HepG2 (cell line): ENCODE measurements at regions not wholly inside any gene's neighbourhood (a gene's known extent, or its start where the extent isn't known, plus 50 kb on each side); places are given as distances from the start of the nearest gene placed in this dataset.

Experiments used
- ATAC-seq: fragments of 200-7000 bp; cut with Tn5 transposase; 3 replicates; pipeline ENCODE4 v1.9.1; 2020; ENCODE audit warnings: mild to moderate bottlenecking, moderate library complexity
- BruUV-seq: library from RNA; stranded (reverse); fragments of 400-500 nt; replicated peaks from 2 replicates; lab custom pipeline; 2021; lab: Mats Ljungman, UMichigan
- CTCF ChIA-PET: fragments of 300-600 bp; formaldehyde crosslinking; extraction: SDS; loops from one replicate; lab custom pipeline; 2021; ENCODE audit warnings: low total read pairs, inconsistent platforms, low intra/inter-chr PET ratio; lab: Yijun Ruan, JAX
- POLR2A ChIA-PET: fragments of 350-600 bp; sonication (Branson Sonifier 250); formaldehyde crosslinking; loops from one replicate; lab custom pipeline; 2020; ENCODE audit warnings: antibody characterized with exemption, inconsistent platforms; lab: Yijun Ruan, JAX
- DNase-seq: peaks from one replicate; pipeline ENCODE4 v3.0.0-alpha.2; 2015; ENCODE audit warnings: low spot score
- FAIRE-seq: peaks from 3 replicates; lab custom pipeline; 2011; peaks lifted over from hg19 to GRCh38; lab: Jason Lieb, UNC
- H2AFZ ChIP-seq: one replicate; pipeline ENCODE4 v1.6.1; 2011; ENCODE audit warnings: low read length, inconsistent platforms
- H3K27ac ChIP-seq: fragments of 300-600 bp; 3 replicates; pipeline ENCODE4 v1.8.0; 2011; ENCODE audit warnings: mixed run types, mild to moderate bottlenecking, mixed read lengths, low read length, inconsistent platforms; ENCODE audit not compliant: insufficient read depth; ENCODE audit errors: extremely low read length
- H3K27me3 ChIP-seq, 2 experiments: fragments of 200-600 bp in 1 of 2; 2 replicates in 1 of 2; 3 replicates in 1 of 2; pipeline versions ENCODE4 v1.6.0 to v1.8.0; 2011; ENCODE audit warnings: low read length in 2 of 2, mild to moderate bottlenecking in 2 of 2, moderate library complexity in 2 of 2, inconsistent platforms in 1 of 2; ENCODE audit not compliant: insufficient read depth in 2 of 2, control insufficient read depth in 1 of 2
- H3K36me3 ChIP-seq, 2 experiments: fragments of 200-600 bp in 1 of 2; replicated peaks in 1 of 2; 2 replicates in 1 of 2; 3 replicates in 1 of 2; pipeline versions ENCODE4 v1.5.1 to v1.8.0; 2011; ENCODE audit warnings: low read length in 2 of 2, inconsistent platforms in 1 of 2; ENCODE audit not compliant: insufficient read depth in 2 of 2, control insufficient read depth in 1 of 2
- H3K4me1 ChIP-seq: 2 replicates; pipeline ENCODE4 v1.5.1; 2012; ENCODE audit warnings: low read length, inconsistent platforms; ENCODE audit not compliant: insufficient read depth
- H3K4me2 ChIP-seq: 2 replicates; pipeline ENCODE4 v1.6.0; 2011; ENCODE audit warnings: low read depth, low read length, inconsistent platforms
- H3K4me3 ChIP-seq, 3 experiments: fragments of 200-600 bp in 1 of 3; sonication (generic), shearing (Covaris generic) in 1 of 3; replicated peaks in 1 of 3; 2 replicates each; pipeline ENCODE4 v1.5.1; 2011 to 2016; ENCODE audit warnings: low read length in 3 of 3, inconsistent platforms in 2 of 3, low read depth in 2 of 3, mild to moderate bottlenecking in 2 of 3, control low read depth in 1 of 3, mixed read lengths in 1 of 3; ENCODE audit not compliant: insufficient read depth in 1 of 3
- H3K79me2 ChIP-seq: one replicate; pipeline ENCODE4 v1.6.1; 2011; ENCODE audit warnings: low read length, inconsistent platforms; ENCODE audit not compliant: insufficient read depth
- H3K9ac ChIP-seq: 2 replicates; pipeline ENCODE4 v1.6.0; 2011; ENCODE audit warnings: mild to moderate bottlenecking, low read depth, low read length, inconsistent platforms; ENCODE audit not compliant: insufficient read depth
- H3K9me3 ChIP-seq: 2 replicates; pipeline ENCODE4 v1.5.1; 2012; ENCODE audit warnings: mild to moderate bottlenecking, low read length
- H4K20me1 ChIP-seq: 2 replicates; pipeline ENCODE4 v1.6.0; 2011; ENCODE audit warnings: inconsistent platforms, mild to moderate bottlenecking, low read length, moderate library complexity; ENCODE audit not compliant: insufficient read depth
- CBFB ChIP-seq: sonication (generic); formaldehyde crosslinking; IDR thresholded peaks from 2 replicates; pipeline ENCODE4 v1.4.0; 2020; ENCODE audit warnings: missing genetic modification reagents
- CREM ChIP-seq, 2 experiments: sonication (generic) in 1 of 2; formaldehyde crosslinking in 1 of 2; IDR thresholded peaks; 2 replicates each; pipeline versions ENCODE4 v1.4.0 to v1.6.1; 2016 to 2020; ENCODE audit warnings: antibody characterized with exemption in 1 of 2, mild to moderate bottlenecking in 1 of 2, missing genetic modification reagents in 1 of 2
- ERF ChIP-seq: IDR thresholded peaks from 2 replicates; pipeline ENCODE4 v1.6.1; 2018; ENCODE audit warnings: missing biosample characterization, missing genetic modification reagents
- GABPB1 ChIP-seq: IDR thresholded peaks from 2 replicates; pipeline ENCODE4 v1.6.1; 2016; ENCODE audit warnings: mild to moderate bottlenecking, missing genetic modification reagents, moderate library complexity, missing compliant biosample characterization
- KDM5A ChIP-seq: fragments of 200-600 bp; sonication (generic); IDR thresholded peaks from 2 replicates; pipeline ENCODE4 v1.7.0; 2018; ENCODE audit warnings: antibody characterized with exemption, mild to moderate bottlenecking, low read length, borderline replicate concordance
- NFATC3 ChIP-seq: sonication (generic); formaldehyde crosslinking; IDR thresholded peaks from 2 replicates; pipeline ENCODE4 v1.5.1; 2020; ENCODE audit warnings: mild to moderate bottlenecking, missing genetic modification reagents
- RELA ChIP-seq: sonication (generic); formaldehyde crosslinking; IDR thresholded peaks from 2 replicates; pipeline ENCODE4 v1.4.0; 2020; ENCODE audit warnings: missing genetic modification reagents
- TOPORS ChIP-seq: sonication (generic); formaldehyde crosslinking; IDR thresholded peaks from 2 replicates; pipeline ENCODE4 v1.8.0; 2023; ENCODE audit warnings: mild to moderate bottlenecking, missing genetic modification reagents
- ZFP82 ChIP-seq: sonication (generic); formaldehyde crosslinking; IDR thresholded peaks from 2 replicates; pipeline ENCODE4 v1.5.1; 2020; ENCODE audit warnings: mild to moderate bottlenecking, missing genetic modification reagents, borderline replicate concordance
- ZFY ChIP-seq: sonication (generic); formaldehyde crosslinking; IDR thresholded peaks from 2 replicates; pipeline ENCODE4 v1.4.0; 2020; ENCODE audit warnings: missing genetic modification reagents
- ZNF816 ChIP-seq: sonication (generic); formaldehyde crosslinking; IDR thresholded peaks from 2 replicates; pipeline ENCODE4 v1.8.0; 2022; ENCODE audit warnings: missing genetic modification reagents, mild to moderate bottlenecking, borderline replicate concordance
- WGBS: methylation state at CpG from one replicate; pipeline ENCODE4 v1.1.6; 2017; ENCODE audit warnings: low lambda C conversion rate; 5-methylcytosine and 5-hydroxymethylcytosine counted together
- in situ Hi-C: cut with HindIII; loops from 2 replicates; pipeline ENCODE4 v1.10.0; 2017; ENCODE audit warnings: low pct_unique_long_range_greater_than_20kb; ENCODE audit not compliant: extremely low pct_ligation_motif_present
- intact Hi-C: fragments of 100-400 bp; cut with micrococcal nuclease; formaldehyde crosslinking; loops from one replicate; pipeline ENCODE4 v1.10.0; 2022; ENCODE audit not compliant: unreplicated experiment
- TF ChIP-seq, protein P1 (sequence below): sonication (generic); formaldehyde crosslinking; IDR thresholded peaks from 2 replicates; pipeline ENCODE4 v1.4.0; 2020; ENCODE audit warnings: missing genetic modification reagents
- TF ChIP-seq, protein P2 (sequence below): sonication (generic); formaldehyde crosslinking; IDR thresholded peaks from 2 replicates; pipeline ENCODE4 v1.5.0; 2020; ENCODE audit warnings: missing genetic modification reagents, mild to moderate bottlenecking, borderline replicate concordance
- TF ChIP-seq, protein P3 (sequence below): sonication (generic); formaldehyde crosslinking; IDR thresholded peaks from 2 replicates; pipeline ENCODE4 v1.8.1; 2023; ENCODE audit warnings: mild to moderate bottlenecking, missing genetic modification reagents
- TF ChIP-seq, protein P4 (sequence below): sonication (generic); formaldehyde crosslinking; IDR thresholded peaks from 2 replicates; pipeline ENCODE4 v1.4.0; 2020; ENCODE audit warnings: missing genetic modification reagents, borderline replicate concordance

DNA sequence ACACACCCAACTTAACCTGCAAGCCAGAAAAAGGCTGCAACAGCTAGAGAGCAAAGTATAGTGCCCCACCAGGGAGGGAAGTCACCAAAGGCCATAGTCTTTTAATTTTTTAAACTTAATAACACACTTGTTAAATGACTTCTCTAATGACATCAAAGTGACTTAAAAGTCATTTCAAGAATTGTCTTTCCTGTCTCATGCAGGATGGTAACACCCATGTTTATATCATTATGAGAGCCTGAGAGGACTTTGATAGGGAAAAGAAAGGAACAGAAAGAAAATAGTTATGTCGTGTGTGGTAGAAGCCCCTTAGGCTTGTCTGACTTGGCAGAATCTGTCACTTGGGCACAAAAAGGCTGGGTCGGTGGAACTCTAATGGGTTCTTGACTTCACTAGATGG lies 57.9 kb upstream of the C2CD4B start:
- Histone ChIP-seq H3K4me2 (no peak overlapping the region), H4K20me1 (no peaks in the 10 kb centered on the region), H3K9me3 (no peaks in the 10 kb centered on the region), H3K27me3 (peaks cover 0 to 25% of the 10 kb centered on the region in 2 experiments; a peak in 3 of 5 replicates), H3K4me3 (no peak overlapping the region), H3K79me2 (no peaks in the 10 kb centered on the region), H3K9ac (no peak overlapping the region), H2AFZ (no peak overlapping the region), H3K36me3 (no peaks in the 10 kb centered on the region), H3K4me1 (no peaks in the 10 kb centered on the region), H3K27ac (no peak overlapping the region)
- ChIA-PET POLR2A (no interaction called here), CTCF (no interaction called here)
- DNase-seq: no peak
- ATAC-seq: no peak
- no TSS peak for BruUV-seq
- no peak for FAIRE-seq
- in situ Hi-C loops (no loop called here), intact Hi-C loops (no loop called here)
- WGBS: 21% methylated on average over 2 of the region's 2 CpGs
- TF ChIP-seq ZNF816 (no peak), KDM5A (no peak), CBFB (CRISPR knock-in tag) (no peak), TOPORS (no peak), CREM (IDR thresholded peaks at IDR 0.05) (no peak), CREM (CRISPR knock-in tag; IDR thresholded peaks at IDR 0.05) (no peak), NFATC3 (CRISPR knock-in tag) (no peak), ZFP82 (no peak), ZFY (CRISPR knock-in tag) (no peak), ERF (CRISPR knock-in tag) (no peak), GABPB1 (CRISPR knock-in tag) (no peak), RELA (CRISPR knock-in tag) (no peak)
- TF ChIP-seq, protein P1, sequence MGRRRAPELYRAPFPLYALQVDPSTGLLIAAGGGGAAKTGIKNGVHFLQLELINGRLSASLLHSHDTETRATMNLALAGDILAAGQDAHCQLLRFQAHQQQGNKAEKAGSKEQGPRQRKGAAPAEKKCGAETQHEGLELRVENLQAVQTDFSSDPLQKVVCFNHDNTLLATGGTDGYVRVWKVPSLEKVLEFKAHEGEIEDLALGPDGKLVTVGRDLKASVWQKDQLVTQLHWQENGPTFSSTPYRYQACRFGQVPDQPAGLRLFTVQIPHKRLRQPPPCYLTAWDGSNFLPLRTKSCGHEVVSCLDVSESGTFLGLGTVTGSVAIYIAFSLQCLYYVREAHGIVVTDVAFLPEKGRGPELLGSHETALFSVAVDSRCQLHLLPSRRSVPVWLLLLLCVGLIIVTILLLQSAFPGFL (CRISPR knock-in tag): no peak
- TF ChIP-seq, protein P2, sequence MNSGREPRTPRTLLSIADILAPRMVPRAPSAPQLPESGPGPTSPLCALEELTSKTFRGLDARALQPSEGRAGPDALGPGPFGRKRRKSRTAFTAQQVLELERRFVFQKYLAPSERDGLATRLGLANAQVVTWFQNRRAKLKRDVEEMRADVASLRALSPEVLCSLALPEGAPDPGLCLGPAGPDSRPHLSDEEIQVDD: no peak
- TF ChIP-seq, protein P3, sequence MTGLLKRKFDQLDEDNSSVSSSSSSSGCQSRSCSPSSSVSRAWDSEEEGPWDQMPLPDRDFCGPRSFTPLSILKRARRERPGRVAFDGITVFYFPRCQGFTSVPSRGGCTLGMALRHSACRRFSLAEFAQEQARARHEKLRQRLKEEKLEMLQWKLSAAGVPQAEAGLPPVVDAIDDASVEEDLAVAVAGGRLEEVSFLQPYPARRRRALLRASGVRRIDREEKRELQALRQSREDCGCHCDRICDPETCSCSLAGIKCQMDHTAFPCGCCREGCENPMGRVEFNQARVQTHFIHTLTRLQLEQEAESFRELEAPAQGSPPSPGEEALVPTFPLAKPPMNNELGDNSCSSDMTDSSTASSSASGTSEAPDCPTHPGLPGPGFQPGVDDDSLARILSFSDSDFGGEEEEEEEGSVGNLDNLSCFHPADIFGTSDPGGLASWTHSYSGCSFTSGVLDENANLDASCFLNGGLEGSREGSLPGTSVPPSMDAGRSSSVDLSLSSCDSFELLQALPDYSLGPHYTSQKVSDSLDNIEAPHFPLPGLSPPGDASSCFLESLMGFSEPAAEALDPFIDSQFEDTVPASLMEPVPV (CRISPR knock-in tag): no peak
- TF ChIP-seq, protein P4, sequence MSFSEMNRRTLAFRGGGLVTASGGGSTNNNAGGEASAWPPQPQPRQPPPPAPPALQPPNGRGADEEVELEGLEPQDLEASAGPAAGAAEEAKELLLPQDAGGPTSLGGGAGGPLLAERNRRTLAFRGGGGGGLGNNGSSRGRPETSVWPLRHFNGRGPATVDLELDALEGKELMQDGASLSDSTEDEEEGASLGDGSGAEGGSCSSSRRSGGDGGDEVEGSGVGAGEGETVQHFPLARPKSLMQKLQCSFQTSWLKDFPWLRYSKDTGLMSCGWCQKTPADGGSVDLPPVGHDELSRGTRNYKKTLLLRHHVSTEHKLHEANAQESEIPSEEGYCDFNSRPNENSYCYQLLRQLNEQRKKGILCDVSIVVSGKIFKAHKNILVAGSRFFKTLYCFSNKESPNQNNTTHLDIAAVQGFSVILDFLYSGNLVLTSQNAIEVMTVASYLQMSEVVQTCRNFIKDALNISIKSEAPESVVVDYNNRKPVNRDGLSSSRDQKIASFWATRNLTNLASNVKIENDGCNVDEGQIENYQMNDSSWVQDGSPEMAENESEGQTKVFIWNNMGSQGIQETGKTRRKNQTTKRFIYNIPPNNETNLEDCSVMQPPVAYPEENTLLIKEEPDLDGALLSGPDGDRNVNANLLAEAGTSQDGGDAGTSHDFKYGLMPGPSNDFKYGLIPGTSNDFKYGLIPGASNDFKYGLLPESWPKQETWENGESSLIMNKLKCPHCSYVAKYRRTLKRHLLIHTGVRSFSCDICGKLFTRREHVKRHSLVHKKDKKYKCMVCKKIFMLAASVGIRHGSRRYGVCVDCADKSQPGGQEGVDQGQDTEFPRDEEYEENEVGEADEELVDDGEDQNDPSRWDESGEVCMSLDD (CRISPR knock-in tag): no peak
